GM12878 (cell line): ENCODE measurements at regions not wholly inside any gene's neighbourhood (a gene's known extent, or its start where the extent isn't known, plus 50 kb on each side); places are given as distances from the start of the nearest gene placed in this dataset.

Experiments
- BACH1 ChIP-seq: fragments of 450-650 bp; IDR thresholded peaks from 2 replicates; pipeline ENCODE4 v1.6.1; 2017; ENCODE audit warnings: mild to moderate bottlenecking, borderline replicate concordance
- RFX5 ChIP-seq: IDR thresholded peaks from 2 replicates; pipeline ENCODE4 v1.6.1; 2011; ENCODE audit warnings: low read depth, low read length, improper control_type of control experiment

- TF ChIP-seq BACH1 (no peak), RFX5 (no peak)
Observed at GRCh38 chr7:124085179-124085578, 52.3 kb upstream of the TMEM229A start.
